DOHH2 (cell line): ENCODE measurements at regions not wholly inside any gene's neighbourhood (a gene's known extent, or its start where the extent isn't known, plus 50 kb on each side); places are given as distances from the start of the nearest gene placed in this dataset.

Source experiments
- H3F3A ChIP-seq: fragments of 200-600 bp; sonication (generic), shearing (Covaris generic); 2 replicates; pipeline ENCODE4 v1.6.0; 2016; ENCODE audit warnings: antibody characterized with exemption, mild to moderate bottlenecking; ENCODE audit not compliant: control insufficient read depth, insufficient read depth
- H3K27ac ChIP-seq: fragments of 200-600 bp; sonication (generic); 2 replicates; pipeline ENCODE4 v1.5.1; 2014; ENCODE audit warnings: low read depth, mild to moderate bottlenecking, low read length, moderate library complexity
- H3K27me3 ChIP-seq: fragments of 200-600 bp; sonication (generic); 2 replicates; pipeline ENCODE4 v1.6.1; 2014; ENCODE audit warnings: mild to moderate bottlenecking, low read length, mixed read lengths; ENCODE audit not compliant: control insufficient read depth
- H3K36me3 ChIP-seq: fragments of 200-600 bp; sonication (generic); 2 replicates; pipeline ENCODE4 v1.6.1; 2014; ENCODE audit warnings: mild to moderate bottlenecking, low read length, moderate library complexity, mixed read lengths; ENCODE audit not compliant: control insufficient read depth
- H3K4me1 ChIP-seq: fragments of 200-600 bp; sonication (generic); 2 replicates; pipeline ENCODE4 v1.6.1; 2014; ENCODE audit warnings: mild to moderate bottlenecking, low read length, mixed read lengths; ENCODE audit not compliant: control insufficient read depth
- H3K4me2 ChIP-seq: fragments of 200-600 bp; sonication (generic); 2 replicates; pipeline ENCODE4 v1.6.0; 2014; ENCODE audit warnings: mild to moderate bottlenecking, low read length, moderate library complexity
- H3K4me3 ChIP-seq: fragments of 200-600 bp; sonication (generic); 2 replicates; pipeline ENCODE4 v1.5.1; 2014; ENCODE audit warnings: mild to moderate bottlenecking, low read length, mixed read lengths
- H3K79me2 ChIP-seq: fragments of 200-600 bp; sonication (generic); 2 replicates; pipeline ENCODE4 v1.6.1; 2014; ENCODE audit warnings: mild to moderate bottlenecking, low read length, mixed read lengths; ENCODE audit not compliant: control insufficient read depth
- H3K9me2 ChIP-seq: fragments of 200-600 bp; sonication (generic); replicated peaks from 2 replicates; pipeline ENCODE4 v1.6.1; 2014; ENCODE audit warnings: mild to moderate bottlenecking, low read length, mixed read lengths; ENCODE audit not compliant: control insufficient read depth
- H3K9me3 ChIP-seq: fragments of 200-600 bp; sonication (generic); 2 replicates; pipeline ENCODE4 v1.6.1; 2014; ENCODE audit warnings: antibody characterized with exemption, low read length, mixed read lengths; ENCODE audit not compliant: control insufficient read depth, insufficient read depth
- H4K20me1 ChIP-seq: fragments of 200-600 bp; sonication (generic); 2 replicates; pipeline ENCODE4 v1.6.0; 2014; ENCODE audit warnings: low read depth, mild to moderate bottlenecking, antibody characterized with exemption, low read length, moderate library complexity; ENCODE audit not compliant: control insufficient read depth, insufficient read depth
- CTCF ChIP-seq: fragments of 200-600 bp; sonication (generic); IDR thresholded peaks from one replicate; pipeline ENCODE4 v1.5.1; 2014; ENCODE audit warnings: antibody characterized with exemption, mild to moderate bottlenecking, low read depth, low read length; ENCODE audit not compliant: poor library complexity, severe bottlenecking
- EZH2phosphoT487 ChIP-seq: fragments of 200-600 bp; sonication (generic); IDR thresholded peaks from 2 replicates; pipeline ENCODE4 v1.6.1; 2017; ENCODE audit warnings: borderline replicate concordance, mild to moderate bottlenecking, antibody characterized with exemption, low read length, moderate library complexity, mixed read lengths

GRCh38 chr12:126390969-126391566, 1325.8 kb downstream of the AACS start:
- TF ChIP-seq CTCF (no peak), EZH2phosphoT487 (no peak)
- Histone ChIP-seq H3K9me3 (no peaks in the 10 kb centered on the region), H3K79me2 (no peaks in the 10 kb centered on the region), H3K27ac (no peak overlapping the region), H3K36me3 (no peaks in the 10 kb centered on the region), H3K4me3 (no peak overlapping the region), H3K27me3 (no peaks in the 10 kb centered on the region), H3K4me1 (no peaks in the 10 kb centered on the region), H3K9me2 (no peaks in the 10 kb centered on the region), H3F3A (no peaks in the 10 kb centered on the region), H4K20me1 (no peaks in the 10 kb centered on the region), H3K4me2 (no peak overlapping the region)

DNA sequence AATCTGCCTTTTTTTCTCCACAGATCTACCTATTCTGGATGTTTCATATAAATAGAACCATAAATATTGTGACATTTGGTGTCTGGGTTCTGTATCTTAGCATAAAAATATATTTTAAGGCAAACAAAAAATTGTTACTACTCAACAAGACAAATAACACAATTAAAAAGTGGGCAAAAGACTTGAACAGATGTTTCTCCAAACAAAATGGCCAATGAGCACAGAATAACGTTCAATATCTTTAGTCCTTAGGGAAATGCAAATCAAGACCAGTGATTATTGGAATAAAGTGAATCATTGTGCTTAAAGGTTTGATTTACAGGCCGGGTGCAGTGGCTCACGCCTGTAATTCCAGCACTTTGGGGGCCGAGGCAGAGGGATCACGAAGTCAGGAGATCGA, 1331.3 kb downstream of the AACS start:
- Histone ChIP-seq H3K27me3 (no peaks in the 10 kb centered on the region), H3K27ac (no peak overlapping the region), H3K79me2 (no peaks in the 10 kb centered on the region), H3K4me1 (no peaks in the 10 kb centered on the region), H3K9me2 (no peaks in the 10 kb centered on the region), H3K36me3 (no peaks in the 10 kb centered on the region), H3K4me2 (no peak overlapping the region), H3K4me3 (no peak overlapping the region), H3K9me3 (no peaks in the 10 kb centered on the region), H3F3A (no peaks in the 10 kb centered on the region), H4K20me1 (no peaks in the 10 kb centered on the region)
- TF ChIP-seq CTCF, result no peak
- no peak for TF ChIP-seq EZH2phosphoT487

GRCh38 chr12:126397071-126397581, 1331.9 kb downstream of the AACS start:
- Histone ChIP-seq H3K9me3 (no peaks in the 10 kb centered on the region), H3K9me2 (no peaks in the 10 kb centered on the region), H3K4me1 (no peaks in the 10 kb centered on the region), H3K4me3 (no peak overlapping the region), H3K27ac (no peak overlapping the region), H4K20me1 (no peaks in the 10 kb centered on the region), H3K79me2 (no peaks in the 10 kb centered on the region), H3K4me2 (no peak overlapping the region), H3K36me3 (no peaks in the 10 kb centered on the region), H3F3A (no peaks in the 10 kb centered on the region), H3K27me3 (no peaks in the 10 kb centered on the region)
- TF ChIP-seq CTCF, result no peak
- no peak for TF ChIP-seq EZH2phosphoT487
